Spinal cord (tissue), 9 donors: ENCODE measurements at regions not wholly inside any gene's neighbourhood (a gene's known extent, or its start where the extent isn't known, plus 50 kb on each side); places are given as distances from the start of the nearest gene placed in this dataset.
A peak's percentile ranks its signal among the peaks of the same experiment; 100 is the strongest.
"Not testable (repeated sequence)": the region's sequence is repeated elsewhere in the genome, so short reads cannot be mapped to it uniquely, and the experiment has no call there.

Source experiments
- DNase-seq, 6 donors: peaks; one replicate each; pipeline versions ENCODE4 v3.0.0 to v3.0.0-alpha.2; 2013 to 2015; ENCODE audit warnings: low spot score in 6 of 6, low read depth in 4 of 6
- H3K27ac ChIP-seq: one replicate; pipeline ENCODE4 v1.5.1; 2013; ENCODE audit warnings: low read depth, low read length, control low read depth
- H3K27me3 ChIP-seq: one replicate; pipeline ENCODE4 v1.6.1; 2013; ENCODE audit warnings: low read length; ENCODE audit not compliant: control insufficient read depth, insufficient read depth
- H3K36me3 ChIP-seq: one replicate; pipeline ENCODE4 v1.6.1; 2013; ENCODE audit warnings: low read length; ENCODE audit not compliant: control insufficient read depth, insufficient read depth
- H3K4me1 ChIP-seq: one replicate; pipeline ENCODE4 v1.6.1; 2013; ENCODE audit warnings: low read length; ENCODE audit not compliant: control insufficient read depth, insufficient read depth
- H3K4me3 ChIP-seq: one replicate; pipeline ENCODE4 v1.5.1; 2013; ENCODE audit warnings: low read depth, low read length, control low read depth
- H3K9me3 ChIP-seq: one replicate; pipeline ENCODE4 v1.6.1; 2013; ENCODE audit warnings: low read length; ENCODE audit not compliant: control insufficient read depth, insufficient read depth
- WGBS: methylation state at CpG from one replicate; pipeline ENCODE4 v1.1.5; 2013; ENCODE audit warnings: missing lambda C conversion rate; ENCODE audit not compliant: insufficient coverage; 5-methylcytosine and 5-hydroxymethylcytosine counted together
- donor health status: healthy.

DNA sequence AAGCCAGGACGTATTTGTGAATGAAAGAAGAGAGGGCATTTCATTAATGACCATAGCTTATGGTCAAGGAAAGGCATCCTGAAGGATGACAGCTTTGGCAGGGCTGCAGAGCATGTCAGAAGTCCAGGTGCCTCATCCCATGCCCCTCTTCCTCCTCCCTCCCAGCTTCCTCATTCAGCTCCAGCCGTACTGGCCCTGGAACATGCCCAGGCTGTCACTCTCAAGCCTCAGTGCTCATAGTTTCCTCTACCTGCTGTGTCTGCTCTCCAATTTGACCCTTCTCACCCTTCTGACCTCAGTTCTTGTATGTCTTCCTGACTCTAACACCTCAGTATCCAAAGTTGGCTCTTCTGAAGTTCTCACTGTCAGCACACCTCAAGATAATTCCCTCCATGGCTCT is 695.8 kb upstream of the HS6ST1 start:
- WGBS: 75% methylated on average over 1 of the region's 2 CpGs
- no peak overlapping the region for H3K4me3 ChIP-seq
- no peaks in the 10 kb centered on the region for H3K27me3 ChIP-seq
- DNase-seq: no peak
- H3K36me3 ChIP-seq: no peaks in the 10 kb centered on the region
- no peak overlapping the region for H3K27ac ChIP-seq
- H3K9me3 ChIP-seq: no peaks in the 10 kb centered on the region
- peaks cover 3% of the 10 kb centered on the region for H3K4me1 ChIP-seq

DNA sequence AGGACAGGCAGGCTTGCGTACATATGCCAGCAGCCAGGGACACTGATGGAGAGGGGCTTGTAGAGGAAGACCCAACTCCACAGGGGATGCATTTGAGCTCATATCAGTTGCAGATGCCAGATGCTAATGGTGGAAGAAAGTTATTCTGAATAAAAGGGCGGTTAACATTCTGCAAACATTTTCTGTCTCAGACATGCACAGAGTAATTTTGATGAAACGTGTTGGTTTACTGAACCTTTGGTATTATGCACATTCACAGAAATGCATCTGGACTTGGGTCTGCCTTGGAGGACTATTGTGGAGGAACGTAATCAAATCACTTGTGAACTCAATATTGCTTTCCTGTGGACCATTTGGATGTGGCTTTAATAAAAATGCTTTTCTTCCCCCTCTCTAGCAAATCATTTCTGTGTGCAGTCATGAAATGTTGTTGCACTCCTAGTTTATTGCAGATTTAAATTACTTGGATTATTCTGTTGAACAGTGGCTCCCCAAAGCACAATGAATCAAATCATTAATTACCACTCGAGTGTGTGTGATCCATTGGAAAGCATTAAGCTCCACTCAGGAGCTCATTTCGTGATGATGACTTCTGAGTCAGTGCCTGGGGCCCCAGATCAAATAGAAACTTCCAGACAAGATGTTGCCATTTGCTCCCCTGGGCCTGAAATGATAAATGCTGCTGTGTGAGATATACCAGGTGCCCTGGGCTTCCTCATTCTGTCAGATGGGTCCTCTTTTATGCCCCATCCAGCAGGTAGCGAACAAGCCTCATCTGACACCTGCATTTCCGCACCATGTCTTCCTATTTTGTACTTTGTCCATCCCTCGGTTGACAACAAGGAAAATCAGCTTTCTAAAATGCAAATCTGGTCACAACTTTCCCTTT is 697.0 kb upstream of the HS6ST1 start:
- Histone ChIP-seq H3K27me3 (no peaks in the 10 kb centered on the region), H3K4me1 (peaks cover 3% of the 10 kb centered on the region), H3K36me3 (no peaks in the 10 kb centered on the region), H3K9me3 (no peaks in the 10 kb centered on the region), H3K27ac (no peak overlapping the region), H3K4me3 (no peak overlapping the region)
- peak; percentile 9 to 97 (median 38) for DNase-seq
- 80% methylated on average over 6 of the region's 9 CpGs for WGBS

DNA sequence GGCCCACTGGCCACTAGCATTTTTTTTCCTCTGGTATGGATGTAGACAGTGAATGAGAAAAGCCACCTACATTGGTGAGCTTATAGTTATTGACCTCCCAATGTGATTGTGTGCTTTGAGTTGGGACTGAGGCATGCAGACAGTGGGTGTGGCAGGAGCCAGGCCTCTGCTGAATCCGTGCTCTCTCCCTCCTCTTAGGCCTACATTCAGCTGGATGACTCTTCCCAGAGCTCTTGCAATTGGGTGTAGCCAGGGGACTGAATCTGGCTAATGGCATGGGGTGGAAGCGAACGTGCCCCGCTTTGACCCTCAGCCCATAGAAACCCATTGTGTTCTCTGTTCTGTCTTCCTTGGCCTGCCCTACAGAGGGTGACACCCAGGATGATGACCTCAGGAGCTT is 698.3 kb upstream of the HS6ST1 start:
- DNase-seq: no peak
- no peak overlapping the region for H3K27ac ChIP-seq
- no peaks in the 10 kb centered on the region for H3K36me3 ChIP-seq
- H3K4me3 ChIP-seq: no peak overlapping the region
- 85% methylated on average over 4 of the region's 4 CpGs for WGBS
- no peaks in the 10 kb centered on the region for H3K9me3 ChIP-seq
- no peaks in the 10 kb centered on the region for H3K27me3 ChIP-seq
- peaks cover 3% of the 10 kb centered on the region for H3K4me1 ChIP-seq

DNA sequence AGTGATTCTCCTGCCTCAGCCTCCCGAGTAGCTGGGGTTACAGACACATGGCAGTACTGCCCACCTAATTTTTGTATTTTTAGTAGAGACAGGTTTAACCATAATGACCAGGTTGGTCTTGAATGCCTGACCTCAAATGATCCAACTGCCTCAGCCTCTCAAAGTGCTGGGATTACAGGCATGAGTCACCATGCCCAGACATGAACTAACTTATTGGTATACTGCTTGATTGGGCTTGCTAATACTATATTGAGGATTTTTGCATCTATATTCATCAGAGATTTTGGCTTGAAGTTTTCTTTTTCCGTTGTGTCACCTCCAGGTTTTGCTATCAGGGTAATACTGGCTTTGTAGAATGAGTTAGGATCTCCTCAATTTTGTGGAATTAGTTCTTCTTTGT is 706.1 kb upstream of the HS6ST1 start:
- H3K4me3 ChIP-seq: no peak overlapping the region
- H3K4me1 ChIP-seq: no peaks in the 10 kb centered on the region
- H3K27me3 ChIP-seq: no peaks in the 10 kb centered on the region
- H3K36me3 ChIP-seq: no peaks in the 10 kb centered on the region
- no peak overlapping the region for H3K27ac ChIP-seq
- H3K9me3 ChIP-seq: no peaks in the 10 kb centered on the region
- 100% methylated on average over 1 of the region's 2 CpGs for WGBS
- DNase-seq: no peak

DNA sequence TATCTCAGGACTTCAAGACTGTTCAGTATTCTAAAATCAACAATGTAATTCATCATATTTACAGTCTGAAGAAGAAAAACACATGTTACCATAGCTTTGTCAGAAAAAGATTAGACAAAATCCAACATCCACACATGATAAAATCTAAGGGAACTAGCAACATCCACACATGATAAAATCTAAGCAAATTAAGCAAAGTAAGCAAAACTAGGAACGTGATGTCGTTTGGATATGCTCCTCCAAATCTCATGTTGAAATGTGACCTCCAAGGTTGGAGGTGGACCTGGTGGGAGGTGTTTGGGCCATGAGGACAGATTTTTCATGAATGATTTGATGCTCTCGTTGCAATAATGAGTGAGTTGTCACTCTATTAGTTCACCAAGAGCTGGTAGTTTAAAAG is 717.3 kb upstream of the HS6ST1 start:
- Histone ChIP-seq H3K27me3 (no peaks in the 10 kb centered on the region), H3K27ac (no peak overlapping the region), H3K36me3 (no peaks in the 10 kb centered on the region), H3K4me1 (no peaks in the 10 kb centered on the region), H3K4me3 (no peak overlapping the region), H3K9me3 (no peaks in the 10 kb centered on the region)
- no peak for DNase-seq
- WGBS: 67% methylated on average over 2 of the region's 3 CpGs

DNA sequence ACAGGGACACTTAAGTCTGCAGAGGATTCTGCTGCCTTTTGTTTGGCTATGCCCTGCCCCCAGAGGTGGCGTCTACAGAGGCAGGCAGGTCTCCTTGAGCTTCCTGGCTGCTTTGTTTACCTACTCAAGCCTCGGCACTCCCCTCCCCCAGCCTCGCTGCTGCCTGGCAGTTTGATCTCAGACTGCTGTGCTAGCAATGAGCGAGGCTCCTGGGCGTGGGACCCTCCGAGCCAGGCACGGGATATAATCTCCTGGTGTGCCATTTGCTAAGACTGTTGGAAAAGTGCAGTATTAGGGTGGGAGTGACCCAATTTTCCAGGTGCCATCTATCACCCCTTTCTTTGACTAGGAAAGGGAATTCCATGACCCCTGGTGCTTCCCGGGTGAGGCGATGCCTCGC is 725.0 kb upstream of the HS6ST1 start:
- DNase-seq, H3K4me3 ChIP-seq, H3K9me3 ChIP-seq, H3K27ac ChIP-seq, H3K27me3 ChIP-seq, H3K36me3 ChIP-seq, H3K4me1 ChIP-seq: not testable (repeated sequence)
- WGBS: 94% methylated on average over 9 of the region's 10 CpGs

DNA sequence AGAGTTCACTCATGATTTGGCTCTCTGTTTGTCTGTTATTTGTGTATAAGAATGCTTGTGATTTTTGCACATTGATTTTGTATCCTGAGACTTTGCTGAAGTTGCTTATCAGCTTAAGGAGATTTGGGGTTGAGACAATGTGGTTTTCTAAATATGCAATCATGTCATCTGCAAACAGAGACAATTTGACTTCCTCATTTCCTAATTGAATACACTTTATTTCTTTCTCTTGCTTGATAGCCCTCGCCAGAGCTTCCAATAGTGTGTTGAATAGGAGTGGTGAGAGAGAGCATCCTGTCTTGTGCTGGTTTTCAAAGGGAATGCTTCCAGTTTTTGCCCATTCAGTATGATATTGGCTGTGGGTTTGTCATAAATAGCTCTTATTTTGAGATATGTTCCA is 727.8 kb upstream of the HS6ST1 start:
- H3K9me3 ChIP-seq, H3K27me3 ChIP-seq: not testable (repeated sequence)
- no CpG with 5 or more reads among the region's 1 CpG for WGBS

DNA sequence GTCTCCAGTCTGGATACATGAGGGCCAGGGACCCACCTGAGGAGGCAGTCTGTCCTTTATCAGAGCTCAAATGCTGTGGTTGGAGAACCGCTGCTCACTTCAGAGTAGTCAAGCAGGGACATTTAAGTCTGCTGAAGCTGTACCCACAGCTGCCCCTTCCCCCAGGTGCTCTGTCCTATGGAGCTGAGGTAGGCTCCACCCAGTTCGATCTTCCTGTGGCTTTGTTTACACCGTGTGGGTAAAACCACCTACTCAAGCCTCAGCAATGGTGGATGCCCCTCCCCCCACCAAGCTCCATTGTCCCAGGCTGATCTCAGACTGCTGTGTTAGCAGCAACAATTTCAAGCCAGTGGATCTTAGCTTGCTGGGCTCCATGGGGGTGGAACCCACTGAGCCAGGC is 731.4 kb upstream of the HS6ST1 start:
- H3K4me3 ChIP-seq: no peak overlapping the region
- H3K27me3 ChIP-seq: no peaks in the 10 kb centered on the region
- 96% methylated on average over 3 of the region's 3 CpGs for WGBS
- H3K9me3 ChIP-seq: no peaks in the 10 kb centered on the region
- DNase-seq: no peak
- H3K36me3 ChIP-seq: no peaks in the 10 kb centered on the region
- no peaks in the 10 kb centered on the region for H3K4me1 ChIP-seq
- no peak overlapping the region for H3K27ac ChIP-seq

More for the DNA sequence above, 727.8 kb upstream of the HS6ST1 start:
- H3K4me1 ChIP-seq, H3K4me3 ChIP-seq, H3K36me3 ChIP-seq, DNase-seq, H3K27ac ChIP-seq: not testable (repeated sequence)

DNA sequence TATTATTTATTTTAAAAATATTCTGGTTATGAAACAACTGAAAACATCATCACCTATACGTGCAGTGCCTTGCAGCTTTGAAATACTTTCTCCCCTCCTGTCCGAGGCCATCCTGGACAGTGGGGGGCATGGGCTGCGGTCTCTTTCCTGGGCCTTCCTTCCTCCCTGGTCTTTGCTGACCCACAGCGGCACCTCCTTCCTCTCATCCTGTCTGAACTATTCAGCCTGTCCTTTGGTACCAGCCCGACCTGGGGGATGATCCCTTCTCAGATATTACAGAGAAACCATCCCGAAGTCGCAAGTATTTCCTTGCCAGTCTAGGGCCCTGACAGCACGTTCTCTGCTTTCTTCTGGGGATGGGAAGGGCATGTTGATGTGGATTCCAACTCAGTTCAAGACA is 736.6 kb upstream of the HS6ST1 start:
- no peaks in the 10 kb centered on the region for H3K27me3 ChIP-seq
- no peak overlapping the region for H3K4me3 ChIP-seq
- no peaks in the 10 kb centered on the region for H3K36me3 ChIP-seq
- WGBS: 98% methylated on average over 4 of the region's 8 CpGs
- H3K4me1 ChIP-seq: peaks cover 7% of the 10 kb centered on the region
- H3K9me3 ChIP-seq: no peaks in the 10 kb centered on the region
- H3K27ac ChIP-seq: no peak overlapping the region
- DNase-seq: no peak

DNA sequence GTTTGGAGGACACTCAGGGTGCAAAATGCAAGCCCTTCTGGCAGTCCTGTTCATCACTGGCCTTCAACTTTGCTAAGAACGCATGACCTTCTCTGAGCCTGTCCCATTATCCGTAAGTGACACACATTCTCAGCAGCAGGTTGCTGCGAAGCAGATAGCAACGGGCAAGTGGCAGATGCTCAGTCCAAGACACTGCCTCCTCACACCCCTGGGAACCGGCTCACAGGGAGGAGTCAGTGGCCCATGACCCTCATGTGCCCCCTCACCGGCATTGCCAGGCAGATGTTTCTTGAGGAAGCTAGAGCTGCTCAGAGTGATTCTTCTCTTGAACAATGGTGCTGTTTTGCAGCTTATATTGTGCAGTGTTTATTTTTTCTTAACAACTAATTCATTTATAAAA is 737.2 kb upstream of the HS6ST1 start:
- Histone ChIP-seq H3K9me3 (no peaks in the 10 kb centered on the region), H3K27ac (no peak overlapping the region), H3K4me1 (peaks cover 7% of the 10 kb centered on the region), H3K4me3 (no peak overlapping the region), H3K27me3 (no peaks in the 10 kb centered on the region), H3K36me3 (no peaks in the 10 kb centered on the region)
- WGBS: 74% methylated on average over 4 of the region's 6 CpGs
- DNase-seq: no peak
